HG03432 (cell line): ENCODE measurements at regions not wholly inside any gene's neighbourhood (a gene's known extent, or its start where the extent isn't known, plus 50 kb on each side); places are given as distances from the start of the nearest gene placed in this dataset.

Source experiments
- ATAC-seq: cut with Tn5 transposase; IDR thresholded peaks from one replicate; pipeline ENCODE4 v1.9.1; 2021; ENCODE audit warnings: mild to moderate bottlenecking, moderate library complexity; ENCODE audit not compliant: unreplicated experiment

- ATAC-seq, result no peak
These were observed 239.1 kb downstream of the ZNF674 start for GRCh38 chrX:46306103-46306502.

GRCh38 chrX:46305431-46305830, 239.8 kb downstream of the ZNF674 start:
- ATAC-seq, result no peak

- ATAC-seq, result no peak
These were observed 243.3 kb downstream of the ZNF674 start for GRCh38 chrX:46301903-46302302.

- no peak for ATAC-seq
These were observed 246.4 kb downstream of the ZNF674 start for GRCh38 chrX:46298821-46299220.

GRCh38 chrX:46295963-46296362, 249.3 kb downstream of the ZNF674 start:
- ATAC-seq, result no peak

- ATAC-seq, result no peak
These were observed 251.0 kb downstream of the ZNF674 start for GRCh38 chrX:46294234-46294633.

GRCh38 chrX:46279925-46280313, 265.3 kb downstream of the ZNF674 start:
- no peak for ATAC-seq

- ATAC-seq, result no peak
These were observed 265.9 kb downstream of the ZNF674 start for GRCh38 chrX:46279214-46279924.

- ATAC-seq, result no peak
These were observed 266.6 kb downstream of the ZNF674 start for GRCh38 chrX:46278572-46278971.

- peak; percentile 53 for ATAC-seq
These were observed 276.8 kb downstream of the ZNF674 start for GRCh38 chrX:46268412-46268811.

GRCh38 chrX:46263494-46263893, 281.7 kb downstream of the ZNF674 start:
- ATAC-seq, result no peak

- no peak for ATAC-seq
These were observed 282.9 kb downstream of the ZNF674 start for GRCh38 chrX:46262304-46262703.

GRCh38 chrX:46260499-46260898, 284.7 kb downstream of the ZNF674 start:
- no peak for ATAC-seq

- no peak for ATAC-seq
These were observed 286.9 kb downstream of the ZNF674 start for GRCh38 chrX:46258356-46258755.

- ATAC-seq, result no peak
These were observed 287.8 kb downstream of the ZNF674 start for GRCh38 chrX:46257451-46257879.

- ATAC-seq, result no peak
These were observed 288.3 kb downstream of the ZNF674 start for GRCh38 chrX:46256875-46257274.

GRCh38 chrX:46255046-46255445, 290.2 kb downstream of the ZNF674 start:
- ATAC-seq, result no peak

GRCh38 chrX:46254641-46255040, 290.6 kb downstream of the ZNF674 start:
- ATAC-seq, result no peak

GRCh38 chrX:46251755-46252154, 293.5 kb downstream of the ZNF674 start:
- no peak for ATAC-seq

GRCh38 chrX:46250151-46250550, 295.1 kb downstream of the ZNF674 start:
- ATAC-seq, result no peak

- ATAC-seq, result no peak
These were observed 297.8 kb downstream of the ZNF674 start for GRCh38 chrX:46247456-46247855.

GRCh38 chrX:46244451-46244850, 300.8 kb downstream of the ZNF674 start:
- no peak for ATAC-seq

- no peak for ATAC-seq
These were observed 308.8 kb downstream of the ZNF674 start for GRCh38 chrX:46236411-46236810.
